ENCODE measurements at regions not wholly inside any gene's neighbourhood (a gene's known extent, or its start where the extent isn't known, plus 50 kb on each side); places are given as distances from the start of the nearest gene placed in this dataset.
A peak's percentile ranks its signal among the peaks of the same experiment; 100 is the strongest.

- H3K4me1 ChIP-seq (replicated peaks): no peaks in the 10 kb centered on the region
- no peaks in the 10 kb centered on the region for H3K9me3 ChIP-seq
- no peaks in the 10 kb centered on the region for H3K36me3 ChIP-seq
- no peak overlapping the region for H3K27ac ChIP-seq
- TF ChIP-seq POLR2A (IDR thresholded peaks at IDR 0.05): no peak
- TF ChIP-seq POLR2AphosphoS5 (IDR thresholded peaks at IDR 0.05): no peak
- TF ChIP-seq CTCF (IDR thresholded peaks at IDR 0.05): no peak
- no peak for DNase-seq (ENCODE audit: low spot score)
- intact Hi-C loops (cut with DNase I): no loop called here
- WGBS: 84% methylated on average over 2 of the region's 2 CpGs
- no peaks in the 10 kb centered on the region for H3K27me3 ChIP-seq (replicated peaks; ENCODE audit: insufficient read depth)
- no peak overlapping the region for H3K4me3 ChIP-seq
Measured at GRCh38 chr12:46521145-46521544, 148.6 kb upstream of the SLC38A2 start.

DNA sequence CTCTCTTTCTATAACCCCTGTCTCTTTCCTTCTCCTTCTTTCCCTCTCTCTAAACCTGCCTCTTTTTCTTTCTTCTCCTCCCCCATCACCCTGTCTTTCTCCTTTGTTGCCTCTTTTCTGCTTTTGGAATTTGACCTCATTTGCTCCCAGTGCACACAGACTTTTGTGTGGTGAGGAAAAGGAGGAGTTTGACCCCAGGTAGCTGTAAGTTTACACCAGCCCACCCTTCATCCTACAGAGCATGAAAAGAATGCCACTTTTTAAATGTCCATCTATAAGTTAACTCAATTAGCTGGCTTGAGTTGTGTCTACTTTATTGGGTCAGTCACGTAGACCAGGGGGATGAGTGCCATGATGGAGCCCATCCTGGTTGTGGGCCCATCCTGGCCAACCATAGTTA lies 146.8 kb upstream of the SLC38A2 start:
- no peak for DNase-seq (ENCODE audit: low spot score)

DNA sequence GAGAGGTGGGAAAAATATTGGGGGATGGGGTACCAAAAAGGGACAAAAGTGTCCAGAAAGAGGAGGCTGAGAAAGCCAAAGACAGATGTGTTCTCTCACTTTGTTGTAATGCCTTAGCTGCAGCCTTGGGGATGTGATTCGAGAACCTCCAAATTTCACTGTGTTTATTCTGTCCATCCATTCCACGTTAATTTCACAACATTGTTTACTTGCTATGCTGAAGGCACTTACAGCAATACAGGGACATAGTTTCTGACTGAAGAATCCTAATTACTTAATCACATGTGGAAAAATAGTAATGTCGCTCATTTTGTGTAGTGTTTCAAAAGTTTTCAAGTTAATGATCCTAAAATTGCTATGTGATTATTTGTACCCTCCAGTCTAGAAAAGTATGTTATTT lies 146.2 kb upstream of the SLC38A2 start:
- H3K27ac ChIP-seq: peak overlapping the region; percentile 16 to 56
- no peaks in the 10 kb centered on the region for H3K36me3 ChIP-seq
- no peaks in the 10 kb centered on the region for H3K4me1 ChIP-seq (replicated peaks)
- H3K4me3 ChIP-seq: no peak overlapping the region
- intact Hi-C loops (cut with DNase I): loop anchor here (5.0 kb wide), 1 partner anchor 39 kb away; no protein-coding TSS in a partner anchor
- H3K27me3 ChIP-seq (replicated peaks; ENCODE audit: insufficient read depth): no peaks in the 10 kb centered on the region
- H3K9me3 ChIP-seq: no peaks in the 10 kb centered on the region
- no peak for TF ChIP-seq POLR2A (IDR thresholded peaks at IDR 0.05)
- no peak for TF ChIP-seq CTCF (IDR thresholded peaks at IDR 0.05)
- TF ChIP-seq POLR2AphosphoS5 (IDR thresholded peaks at IDR 0.05): no peak
- DNase-seq (ENCODE audit: low spot score): no peak
- WGBS: 69% methylated on average over 3 of the region's 3 CpGs

More for the DNA sequence above, 146.8 kb upstream of the SLC38A2 start:
- Histone ChIP-seq H3K27me3 (replicated peaks; ENCODE audit: insufficient read depth) (no peaks in the 10 kb centered on the region), H3K36me3 (no peaks in the 10 kb centered on the region), H3K9me3 (no peaks in the 10 kb centered on the region), H3K27ac (peak overlapping the region; percentile 15 to 16), H3K4me1 (replicated peaks) (no peaks in the 10 kb centered on the region), H3K4me3 (no peak overlapping the region)
- TF ChIP-seq POLR2A (IDR thresholded peaks at IDR 0.05) (no peak), CTCF (IDR thresholded peaks at IDR 0.05) (no peak), POLR2AphosphoS5 (IDR thresholded peaks at IDR 0.05) (no peak)
- intact Hi-C loops (cut with DNase I): loop anchor here (5.0 kb wide), 1 partner anchor 38 kb away; no protein-coding TSS in a partner anchor
- WGBS: 100% methylated on average over 1 of the region's 1 CpG

GRCh38 chr12:46518169-46518568 lies 145.6 kb upstream of the SLC38A2 start:
- DNase-seq (ENCODE audit: low spot score): no peak

More at GRCh38 chr12:46518169-46518568, 145.6 kb upstream of the SLC38A2 start:
- H3K27me3 ChIP-seq (replicated peaks; ENCODE audit: insufficient read depth): no peaks in the 10 kb centered on the region
- H3K27ac ChIP-seq: peak overlapping the region in 1 of 2 donors; percentile 56
- no peaks in the 10 kb centered on the region for H3K4me1 ChIP-seq (replicated peaks)
- H3K36me3 ChIP-seq: no peaks in the 10 kb centered on the region
- H3K9me3 ChIP-seq: no peaks in the 10 kb centered on the region
- TF ChIP-seq CTCF (IDR thresholded peaks at IDR 0.05) (no peak), POLR2A (IDR thresholded peaks at IDR 0.05) (no peak), POLR2AphosphoS5 (IDR thresholded peaks at IDR 0.05) (no peak)
- no peak overlapping the region for H3K4me3 ChIP-seq
- intact Hi-C loops (cut with DNase I): loop anchor here (5.0 kb wide), 1 partner anchor 39 kb away; no protein-coding TSS in a partner anchor
